LHCN-M2 (cell line): ENCODE measurements at regions not wholly inside any gene's neighbourhood (a gene's known extent, or its start where the extent isn't known, plus 50 kb on each side); places are given as distances from the start of the nearest gene placed in this dataset.

Source experiments
- DNase-seq: peaks from one replicate; pipeline ENCODE4 v3.0.0-alpha.2; 2012; ENCODE audit warnings: low read depth

GRCh38 chr5:154107010-154107409, 68.2 kb downstream of the MFAP3 start:
- DNase-seq: no peak

DNA sequence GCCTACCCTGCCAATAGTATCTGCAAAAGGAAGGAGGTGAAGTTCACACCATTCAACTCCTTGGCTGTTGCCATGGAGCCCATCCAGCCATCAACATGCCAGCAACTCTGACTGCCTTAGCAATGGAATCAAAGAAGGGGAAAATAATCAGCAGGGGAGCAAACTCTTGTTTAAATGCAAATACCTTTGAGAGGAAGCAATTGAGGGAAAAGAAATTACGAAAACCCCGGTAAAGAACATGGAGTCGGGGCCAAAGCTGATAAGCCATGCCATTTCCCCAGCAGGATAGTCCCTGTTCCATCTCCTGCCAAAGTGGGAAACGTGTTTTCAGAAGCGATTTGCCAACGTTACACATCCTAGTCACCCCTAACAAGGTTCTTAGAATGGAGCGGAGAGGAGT, 69.0 kb downstream of the MFAP3 start:
- no peak for DNase-seq

- DNase-seq: no peak
Measured at GRCh38 chr5:154109416-154110106, 70.8 kb downstream of the MFAP3 start.

DNA sequence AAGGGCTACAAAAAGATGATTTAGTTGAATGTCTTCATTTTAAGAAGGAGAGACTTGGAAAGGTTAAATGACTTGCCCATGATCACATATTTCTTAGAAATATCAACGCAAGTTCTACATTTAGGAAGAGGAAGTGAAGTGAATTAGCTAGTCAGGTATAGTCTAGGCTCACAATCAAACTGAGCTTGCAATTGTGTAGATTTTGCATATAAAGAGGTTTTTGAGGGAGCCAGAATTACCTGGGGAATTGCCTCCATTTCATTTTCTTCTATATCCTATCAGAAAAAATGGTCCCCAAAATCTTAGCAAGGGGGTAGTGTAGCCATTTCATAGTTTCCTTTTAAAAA, 71.3 kb downstream of the MFAP3 start:
- DNase-seq: no peak

DNA sequence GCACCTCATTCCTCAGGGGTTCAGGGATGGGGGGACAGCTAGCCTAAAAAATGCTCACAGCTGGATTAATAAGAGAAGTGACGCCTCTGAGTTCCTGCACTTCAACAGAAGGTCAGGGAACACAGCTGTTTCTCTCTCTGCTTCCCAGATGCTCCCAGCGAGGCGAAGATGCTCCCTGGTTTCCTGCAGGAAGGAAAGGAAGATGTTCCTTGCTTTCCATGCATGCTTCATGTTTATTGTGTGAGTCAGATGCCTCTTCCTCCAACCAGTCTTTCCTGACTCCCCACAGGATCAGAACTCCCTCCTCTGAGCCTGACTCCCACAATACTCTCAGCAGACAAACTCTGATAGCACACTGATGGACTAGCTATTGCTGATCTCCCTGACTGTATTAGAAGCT, 71.9 kb downstream of the MFAP3 start:
- DNase-seq: peak; percentile 67

GRCh38 chr5:154111214-154111613, 72.4 kb downstream of the MFAP3 start:
- no peak for DNase-seq

- no peak for DNase-seq
Measured at GRCh38 chr5:154112255-154112654, 73.5 kb downstream of the MFAP3 start.

GRCh38 chr5:154115291-154115690, 75.2 kb upstream of the GALNT10 start:
- DNase-seq: no peak

DNA sequence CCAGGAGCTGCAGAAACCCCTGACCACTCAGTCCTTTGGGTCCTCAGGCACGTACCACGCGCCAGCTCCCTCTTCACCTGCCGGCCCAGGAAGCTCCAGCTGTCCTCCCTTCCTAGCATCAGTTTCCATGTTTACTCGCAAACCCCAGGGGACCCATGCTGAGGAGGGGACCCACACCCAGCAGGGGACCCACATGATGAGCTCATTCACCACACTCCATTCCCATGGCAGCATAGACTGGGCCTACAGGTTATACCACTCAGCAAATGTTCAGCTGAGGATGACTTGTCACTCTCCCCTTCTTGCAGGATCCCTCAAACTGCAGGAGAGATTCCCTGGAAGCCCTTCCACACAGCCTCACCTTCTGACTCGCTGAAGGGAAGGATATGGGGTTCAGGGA, 73.5 kb upstream of the GALNT10 start:
- no peak for DNase-seq

DNA sequence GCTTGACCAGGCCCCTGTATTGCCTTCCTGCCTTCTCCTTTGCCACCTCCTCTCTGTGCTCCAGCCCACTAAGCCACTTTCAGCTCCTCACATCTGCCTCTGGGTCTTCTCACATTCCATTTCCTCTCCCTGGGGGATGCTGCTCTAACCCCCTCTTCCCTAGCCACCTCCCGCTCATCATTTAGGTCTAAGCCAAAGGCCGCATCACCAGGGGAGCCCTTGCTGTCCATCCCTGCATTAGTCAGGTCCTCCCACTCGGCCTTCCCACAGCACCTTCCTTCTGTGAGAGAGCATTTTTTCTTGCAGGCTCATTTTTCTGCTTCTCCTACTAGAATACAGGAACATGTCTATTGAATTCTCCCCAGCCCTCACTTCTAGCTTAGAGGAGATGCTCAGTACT, 72.6 kb upstream of the GALNT10 start:
- DNase-seq: peak; percentile 10

DNA sequence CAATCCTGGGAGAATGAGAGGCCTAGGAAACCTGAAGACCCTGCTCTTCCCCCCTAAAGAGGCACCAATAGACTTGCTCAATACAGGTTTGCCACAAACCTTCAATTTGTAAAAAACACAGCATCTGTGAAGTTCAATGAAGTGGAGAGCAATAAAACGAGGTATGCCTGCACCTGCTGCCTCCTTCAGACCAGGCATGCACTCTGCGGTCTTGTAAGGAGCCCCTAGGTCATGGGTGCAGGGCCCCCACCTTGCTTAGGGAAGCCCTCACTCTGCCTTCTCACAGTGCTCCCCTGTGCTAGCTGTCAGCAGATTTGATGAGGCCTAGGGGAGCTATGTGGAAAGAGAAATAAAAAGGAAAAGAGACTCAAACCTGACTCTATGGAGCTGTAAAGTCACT, 72.1 kb upstream of the GALNT10 start:
- no peak for DNase-seq

GRCh38 chr5:154118893-154119336, 71.6 kb upstream of the GALNT10 start:
- DNase-seq: peak; percentile 41

DNA sequence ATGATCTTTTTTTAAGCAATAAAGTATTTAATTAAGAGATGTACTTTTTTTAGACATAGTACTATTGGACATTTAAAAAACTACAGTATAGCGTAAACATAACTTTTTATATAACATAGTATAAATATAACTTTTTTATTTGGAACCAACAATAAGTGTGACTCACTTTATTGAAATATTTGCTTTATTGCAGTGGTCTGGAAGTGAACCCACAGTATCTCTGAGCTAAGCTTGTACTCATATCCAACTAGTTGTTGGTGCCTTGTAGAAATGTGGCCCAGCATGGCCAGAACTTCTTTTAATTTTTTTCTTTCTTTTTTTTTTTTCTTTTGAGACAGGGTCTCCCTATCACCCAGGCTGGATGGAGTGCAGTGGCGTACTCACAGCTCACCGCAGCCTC, 61.5 kb upstream of the GALNT10 start:
- no peak for DNase-seq

DNA sequence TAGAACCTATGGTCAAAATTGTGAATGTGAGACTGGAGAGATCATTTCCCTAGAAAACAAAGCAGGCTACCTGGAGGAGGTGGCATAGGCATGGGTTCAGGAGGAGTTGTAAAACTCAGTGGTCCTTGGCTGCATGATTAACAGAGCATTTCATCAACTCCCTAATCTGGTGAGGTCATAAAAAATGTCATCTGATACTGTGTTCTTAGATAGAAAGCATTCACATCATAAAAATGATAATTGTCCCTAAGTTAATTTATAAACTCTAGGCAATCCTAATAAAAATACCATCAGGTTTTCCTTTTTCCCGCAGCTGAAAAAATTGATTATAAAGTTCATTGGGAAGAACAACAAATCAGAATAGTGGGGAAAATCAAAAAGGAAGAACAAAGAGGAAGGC, 60.6 kb upstream of the GALNT10 start:
- DNase-seq: no peak

DNA sequence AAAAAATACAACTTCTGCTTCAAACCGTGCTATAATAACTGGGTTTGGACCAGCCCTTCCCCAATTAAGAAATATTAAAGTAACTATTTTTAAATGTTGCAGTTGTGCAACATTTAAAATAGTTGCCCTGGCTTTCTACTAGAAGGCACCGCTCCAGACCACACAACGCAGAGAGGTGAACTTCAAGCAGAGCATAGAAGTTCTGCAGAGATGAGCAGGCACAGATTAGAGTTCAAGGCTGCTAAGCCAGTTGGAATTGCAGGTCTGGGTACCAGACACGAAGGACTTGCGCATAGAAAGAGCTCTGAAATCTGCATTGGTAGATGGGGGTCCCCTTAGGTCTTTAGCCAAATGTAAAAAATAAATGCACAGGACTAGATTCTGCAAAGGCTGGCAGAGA, 58.7 kb upstream of the GALNT10 start:
- DNase-seq: no peak

DNA sequence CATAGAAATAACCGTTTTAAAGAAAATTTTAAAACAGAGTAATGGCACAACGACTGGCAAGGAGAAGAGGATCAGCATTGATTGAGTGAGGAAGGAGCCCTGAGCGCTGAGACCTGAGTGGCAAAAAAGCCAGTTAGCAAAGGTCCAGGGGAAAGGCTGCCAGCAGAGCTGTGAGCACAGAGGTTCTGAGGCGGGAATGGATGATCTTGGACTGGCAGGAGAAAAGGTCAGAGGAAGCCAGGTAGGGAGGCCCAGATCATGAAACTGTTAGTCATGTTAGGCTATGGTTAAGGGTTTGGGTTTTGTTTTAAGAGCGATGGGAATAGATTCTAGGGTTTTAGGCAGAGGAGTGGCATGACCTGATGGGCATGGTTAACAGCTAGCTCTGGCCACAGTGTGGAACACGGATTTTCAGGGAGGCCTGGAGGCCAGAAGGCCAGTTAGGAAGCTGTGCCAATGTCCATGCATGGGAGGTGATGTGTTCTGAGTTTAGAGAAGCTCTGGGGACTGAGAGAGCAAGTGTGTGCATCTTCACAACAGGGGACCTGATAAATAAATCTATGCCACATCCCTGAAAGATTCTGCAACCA, 57.7 kb upstream of the GALNT10 start:
- DNase-seq: no peak

- DNase-seq: no peak
Measured at GRCh38 chr5:154133591-154133990, 56.9 kb upstream of the GALNT10 start.

DNA sequence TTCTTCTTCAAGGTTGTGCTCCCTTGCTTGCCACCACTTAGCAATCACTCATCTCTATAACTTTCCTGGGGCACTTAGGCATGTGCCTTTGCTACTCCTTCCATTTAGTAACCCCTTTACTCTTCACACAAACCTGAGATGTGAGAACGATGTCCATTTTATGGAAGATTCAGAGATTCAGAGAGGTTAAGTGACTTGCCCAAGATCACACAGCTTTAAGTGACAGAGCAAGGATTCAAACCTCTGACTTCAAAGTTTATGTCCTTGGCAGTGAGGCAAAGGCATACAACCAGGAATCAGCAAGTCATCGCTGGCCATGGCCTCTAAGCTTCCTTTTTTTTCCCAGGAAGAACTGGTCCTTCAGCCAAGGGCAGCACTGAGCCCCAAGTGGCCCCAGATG, 56.0 kb upstream of the GALNT10 start:
- no peak for DNase-seq

DNA sequence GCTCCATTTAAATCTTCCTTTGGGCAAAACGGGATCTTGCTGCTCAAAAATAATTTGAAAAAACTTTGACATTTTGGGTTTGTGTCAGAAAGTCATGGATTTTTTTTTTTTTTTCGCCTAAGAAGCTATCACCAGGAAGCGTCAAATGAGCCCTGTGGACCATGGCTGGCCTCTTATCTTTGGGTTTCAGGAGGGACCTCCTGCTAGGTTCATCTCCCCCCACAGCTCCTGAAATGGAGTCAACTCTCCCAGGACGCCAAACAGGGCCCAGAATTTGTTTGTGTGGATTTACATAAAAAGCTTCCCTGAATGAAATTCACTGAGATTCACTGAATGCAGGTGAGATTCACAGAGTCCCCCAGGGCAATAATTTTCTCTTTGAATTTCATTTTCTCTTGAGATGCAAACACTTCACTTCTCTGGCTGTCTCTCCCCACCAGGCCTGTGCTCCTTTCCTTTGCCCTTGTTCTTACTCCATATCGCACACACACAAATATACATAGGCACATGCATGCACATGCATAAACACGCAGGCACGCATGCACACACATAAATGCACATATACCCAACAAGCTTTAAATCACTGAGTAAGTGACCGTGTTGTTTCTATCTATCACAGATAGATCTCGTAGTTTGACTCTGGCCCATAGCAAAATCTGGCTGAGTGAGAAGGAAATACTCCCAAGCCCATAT, 55.3 kb upstream of the GALNT10 start:
- DNase-seq: no peak

DNA sequence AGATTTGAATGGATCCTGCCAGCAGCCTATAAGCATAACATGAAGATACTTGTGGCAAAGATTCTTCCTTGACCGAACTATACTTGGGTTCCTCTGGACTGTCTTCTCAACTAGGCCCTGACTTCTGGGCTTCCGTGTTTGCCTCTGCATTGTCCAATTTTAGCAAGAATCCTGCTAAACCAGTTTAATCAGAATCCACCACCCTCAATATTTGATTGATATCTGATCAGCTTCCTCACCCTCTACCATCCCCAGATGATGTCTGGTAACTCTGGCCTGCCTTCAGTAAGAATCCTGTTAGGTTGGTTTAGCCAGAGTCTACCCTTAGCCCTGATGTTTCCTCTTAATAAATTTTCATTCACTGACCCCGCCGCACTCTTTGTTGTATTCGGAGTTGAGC, 54.4 kb upstream of the GALNT10 start:
- DNase-seq: no peak

- DNase-seq: no peak
Measured at GRCh38 chr5:154138701-154139100, 51.8 kb upstream of the GALNT10 start.

DNA sequence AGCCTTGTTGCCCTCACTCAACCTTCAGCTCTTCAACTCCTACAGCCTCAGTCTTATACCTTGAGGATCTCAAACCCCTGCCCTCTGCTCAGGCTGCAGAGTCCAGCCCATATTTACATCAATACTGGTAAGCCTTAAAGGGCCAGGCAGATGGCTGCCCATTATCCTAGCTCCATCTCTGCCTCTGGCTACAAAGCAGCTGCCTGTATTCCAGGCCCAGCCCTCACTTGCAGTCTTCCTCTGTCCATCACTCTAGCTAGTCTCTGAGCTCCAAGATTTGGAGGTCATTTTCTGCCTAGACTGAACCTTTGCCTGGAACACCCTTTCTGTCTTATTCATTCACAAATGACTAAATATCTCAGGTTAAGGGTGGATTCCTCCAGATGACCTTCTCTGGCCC, 50.2 kb upstream of the GALNT10 start:
- DNase-seq: no peak
